ENCODE measurements at regions not wholly inside any gene's neighbourhood (a gene's known extent, or its start where the extent isn't known, plus 50 kb on each side); places are given as distances from the start of the nearest gene placed in this dataset.

DNA sequence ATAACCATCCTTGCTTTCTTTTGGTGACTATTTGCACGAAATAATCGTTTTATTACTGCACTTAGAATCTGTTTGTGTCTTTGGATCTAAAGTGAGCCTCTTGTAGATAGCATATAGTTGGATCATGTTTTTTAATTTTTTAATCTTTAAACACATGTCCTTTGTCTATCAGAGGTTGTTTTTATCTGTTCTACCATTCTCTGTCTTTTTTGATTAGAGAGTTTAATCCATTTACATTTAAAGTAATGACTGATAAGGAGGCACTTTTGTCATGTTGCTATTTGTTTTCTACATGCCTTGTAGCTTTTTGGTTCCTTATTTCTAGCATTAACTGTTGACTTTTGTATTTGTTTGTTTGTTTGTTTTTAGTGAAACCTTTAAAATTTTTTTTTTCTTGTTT lies 506.2 kb upstream of the RGS6 start:
- TF ChIP-seq, protein P1, sequence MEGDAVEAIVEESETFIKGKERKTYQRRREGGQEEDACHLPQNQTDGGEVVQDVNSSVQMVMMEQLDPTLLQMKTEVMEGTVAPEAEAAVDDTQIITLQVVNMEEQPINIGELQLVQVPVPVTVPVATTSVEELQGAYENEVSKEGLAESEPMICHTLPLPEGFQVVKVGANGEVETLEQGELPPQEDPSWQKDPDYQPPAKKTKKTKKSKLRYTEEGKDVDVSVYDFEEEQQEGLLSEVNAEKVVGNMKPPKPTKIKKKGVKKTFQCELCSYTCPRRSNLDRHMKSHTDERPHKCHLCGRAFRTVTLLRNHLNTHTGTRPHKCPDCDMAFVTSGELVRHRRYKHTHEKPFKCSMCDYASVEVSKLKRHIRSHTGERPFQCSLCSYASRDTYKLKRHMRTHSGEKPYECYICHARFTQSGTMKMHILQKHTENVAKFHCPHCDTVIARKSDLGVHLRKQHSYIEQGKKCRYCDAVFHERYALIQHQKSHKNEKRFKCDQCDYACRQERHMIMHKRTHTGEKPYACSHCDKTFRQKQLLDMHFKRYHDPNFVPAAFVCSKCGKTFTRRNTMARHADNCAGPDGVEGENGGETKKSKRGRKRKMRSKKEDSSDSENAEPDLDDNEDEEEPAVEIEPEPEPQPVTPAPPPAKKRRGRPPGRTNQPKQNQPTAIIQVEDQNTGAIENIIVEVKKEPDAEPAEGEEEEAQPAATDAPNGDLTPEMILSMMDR (IDR thresholded peaks at IDR 0.05; ENCODE audit: borderline replicate concordance, extremely low read depth, low read length, poor library complexity, severe bottlenecking) = no peak
- no peak for TF ChIP-seq EZH2 (IDR thresholded peaks at IDR 0.05; ENCODE audit: borderline replicate concordance, low read depth, low read length, severe bottlenecking)

Measured in DND-41 (cell line).